GM19397 (cell line): ENCODE measurements at regions not wholly inside any gene's neighbourhood (a gene's known extent, or its start where the extent isn't known, plus 50 kb on each side); places are given as distances from the start of the nearest gene placed in this dataset.

Experiments used
- ATAC-seq: cut with Tn5 transposase; IDR thresholded peaks from one replicate; pipeline ENCODE4 v1.9.1; 2021; ENCODE audit warnings: mild to moderate bottlenecking, moderate library complexity; ENCODE audit not compliant: unreplicated experiment

GRCh38 chr2:16264491-16264890 lies 324.1 kb downstream of the MYCN start:
- ATAC-seq = no peak

DNA sequence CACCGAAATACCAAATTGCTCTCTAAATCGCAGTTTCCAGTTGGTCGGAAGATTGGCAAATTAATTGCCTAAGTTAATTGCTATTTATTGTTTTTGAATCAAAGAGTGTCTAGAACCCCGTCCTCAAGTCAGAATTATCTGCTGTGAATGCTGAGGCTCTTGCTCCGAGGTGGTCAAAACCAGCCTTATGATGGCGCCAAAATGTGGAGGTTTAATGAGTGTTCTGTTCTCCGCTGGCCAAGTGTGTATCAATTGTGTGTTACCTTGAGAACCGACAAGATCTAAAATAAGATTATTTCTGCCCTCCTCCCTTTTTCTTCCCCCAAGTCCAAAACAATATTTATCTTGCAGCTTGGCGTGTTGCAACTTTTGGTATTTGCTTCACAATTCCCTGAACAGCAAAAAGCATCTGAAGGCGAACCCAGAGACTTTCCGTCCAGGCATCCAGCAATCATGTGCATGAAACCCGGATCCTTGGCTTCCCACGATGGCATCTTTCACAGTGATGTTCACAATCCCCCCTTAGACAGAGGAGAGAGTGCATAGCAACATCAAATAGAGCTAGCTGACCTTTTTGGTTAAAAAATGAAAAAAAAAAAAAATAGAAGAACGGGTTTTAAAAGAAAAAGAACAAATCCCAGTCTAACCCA lies 323.0 kb downstream of the MYCN start:
- no peak for ATAC-seq

- ATAC-seq = no peak
These were observed 322.3 kb downstream of the MYCN start for GRCh38 chr2:16262526-16263178.

GRCh38 chr2:16261791-16262190 lies 321.4 kb downstream of the MYCN start:
- ATAC-seq = no peak

DNA sequence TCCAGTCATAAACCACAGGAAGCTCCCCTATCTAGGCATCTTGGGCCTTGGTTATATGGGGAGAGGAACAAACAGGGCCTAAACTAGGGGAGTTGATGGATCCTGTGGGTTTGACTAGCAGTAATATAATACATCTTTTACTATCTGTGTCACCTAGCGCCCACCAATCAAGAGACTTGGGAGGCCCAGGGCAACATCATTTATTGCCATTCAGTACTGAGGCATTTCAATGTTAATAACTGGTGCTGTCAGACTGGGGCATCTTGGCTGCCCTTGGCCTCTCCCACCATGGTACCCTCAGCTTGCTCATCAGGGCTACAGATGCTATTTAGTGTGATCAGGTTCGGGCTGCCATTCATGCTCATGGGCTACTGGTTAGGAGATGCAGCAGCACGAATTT lies 320.7 kb downstream of the MYCN start:
- ATAC-seq = no peak

DNA sequence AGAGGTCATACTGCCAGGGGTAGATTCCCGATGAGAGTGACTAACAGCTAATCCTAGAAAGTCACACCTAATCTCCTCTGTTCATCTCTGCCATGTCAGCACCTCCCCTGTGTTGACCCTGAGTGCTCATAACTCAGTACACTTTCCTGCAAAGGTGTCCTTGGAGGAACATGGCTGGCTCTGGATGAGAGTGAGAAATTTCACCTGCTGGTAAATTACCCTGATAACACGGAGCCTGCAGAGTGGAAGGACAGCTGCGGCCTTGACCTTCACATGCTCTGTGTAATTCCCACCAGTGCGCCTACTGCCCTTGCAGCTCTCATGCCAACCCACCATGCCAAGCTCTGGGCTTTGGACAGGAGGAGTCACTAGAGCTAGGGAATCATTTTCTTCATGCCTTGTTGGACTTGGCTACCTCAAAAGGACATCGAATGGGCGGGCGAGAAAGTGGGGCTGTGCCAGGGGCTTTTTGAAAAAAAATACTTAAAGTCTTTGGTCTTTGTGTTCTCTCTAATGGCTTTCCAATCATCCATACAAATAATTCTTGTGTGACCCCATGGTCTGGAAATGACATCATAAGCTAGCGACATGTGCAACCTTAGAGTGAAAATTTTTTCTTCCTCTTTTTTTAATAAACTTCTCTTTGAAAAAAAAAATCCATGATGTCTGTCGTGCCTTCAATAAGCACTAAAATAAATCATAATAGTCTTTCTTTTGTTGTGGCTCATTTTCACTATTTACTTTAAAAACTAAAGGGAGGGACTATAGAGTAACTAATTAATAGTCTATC lies 319.9 kb downstream of the MYCN start:
- no peak for ATAC-seq

DNA sequence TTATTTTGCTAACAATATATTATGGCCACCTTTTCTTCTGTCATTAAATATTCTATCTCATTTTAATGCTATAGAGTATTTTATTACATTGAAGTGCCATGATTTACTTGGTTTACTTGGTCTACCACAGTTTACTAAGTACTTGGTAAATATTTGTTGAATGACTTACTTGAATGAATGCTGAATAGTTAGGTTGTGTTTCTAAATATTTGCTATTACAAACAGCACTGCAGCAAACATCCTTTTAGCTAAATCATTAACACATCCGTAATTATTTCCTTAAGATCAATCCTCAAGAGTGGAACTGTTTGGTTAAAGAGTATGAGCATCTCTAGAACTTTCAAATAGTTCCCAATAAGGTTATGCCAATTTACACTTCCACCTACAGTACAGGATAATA lies 318.7 kb downstream of the MYCN start:
- ATAC-seq = no peak

DNA sequence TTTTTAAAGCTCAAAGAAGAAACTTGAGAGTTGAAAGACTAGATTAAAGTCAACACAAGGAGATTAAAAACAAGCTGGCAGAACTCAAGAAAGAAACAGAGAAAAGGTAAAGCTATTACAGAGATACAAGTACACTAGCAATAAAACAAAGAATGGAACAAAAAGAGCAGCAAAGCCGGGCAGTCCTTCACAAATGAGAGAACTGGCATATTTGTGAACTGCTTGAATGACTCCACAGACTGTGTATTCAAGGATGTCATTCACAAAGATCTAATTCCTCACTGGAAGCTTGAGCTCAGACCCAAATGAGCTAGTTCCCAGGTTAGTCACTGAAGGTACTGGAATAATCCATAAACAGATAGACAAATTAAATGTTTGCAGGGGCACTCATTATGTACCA lies 318.0 kb downstream of the MYCN start:
- no peak for ATAC-seq

GRCh38 chr2:16257322-16258028 lies 317.1 kb downstream of the MYCN start:
- no peak for ATAC-seq

DNA sequence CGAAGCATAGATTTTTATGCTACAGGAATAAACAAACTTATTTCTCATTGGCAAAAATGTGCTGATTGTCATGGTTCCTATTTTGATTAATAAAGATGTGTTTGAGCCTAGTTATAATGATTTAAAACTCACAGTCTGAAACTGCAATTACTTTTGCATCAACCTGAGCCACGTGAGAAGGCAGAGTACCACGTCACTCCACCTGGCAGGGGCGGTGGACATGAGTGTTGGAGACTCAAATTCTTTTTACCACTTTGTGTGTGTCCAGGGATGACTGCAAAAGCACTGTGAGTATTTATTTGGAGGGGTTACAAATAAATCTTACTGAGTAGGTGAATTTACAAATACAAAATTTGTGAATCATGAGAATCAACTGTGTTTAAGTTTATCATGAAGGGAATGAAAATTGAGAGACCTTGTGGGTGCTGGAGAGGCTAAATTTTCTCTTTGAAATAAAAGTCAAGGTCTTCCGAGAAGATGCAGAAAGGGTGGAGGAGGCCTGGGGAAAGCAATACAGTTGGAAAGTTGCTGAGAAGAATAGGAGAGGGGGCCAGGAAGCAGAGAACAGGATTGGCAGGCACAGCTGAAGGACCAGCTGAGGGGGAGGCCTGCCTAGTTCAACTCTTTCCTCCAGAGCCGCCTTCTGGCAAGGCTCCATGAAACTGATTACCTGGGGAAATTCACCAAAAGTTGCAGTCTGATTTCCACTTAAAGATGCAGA lies 316.4 kb downstream of the MYCN start:
- ATAC-seq = no peak

- ATAC-seq = no peak
These were observed 314.8 kb downstream of the MYCN start for GRCh38 chr2:16255120-16255519.

DNA sequence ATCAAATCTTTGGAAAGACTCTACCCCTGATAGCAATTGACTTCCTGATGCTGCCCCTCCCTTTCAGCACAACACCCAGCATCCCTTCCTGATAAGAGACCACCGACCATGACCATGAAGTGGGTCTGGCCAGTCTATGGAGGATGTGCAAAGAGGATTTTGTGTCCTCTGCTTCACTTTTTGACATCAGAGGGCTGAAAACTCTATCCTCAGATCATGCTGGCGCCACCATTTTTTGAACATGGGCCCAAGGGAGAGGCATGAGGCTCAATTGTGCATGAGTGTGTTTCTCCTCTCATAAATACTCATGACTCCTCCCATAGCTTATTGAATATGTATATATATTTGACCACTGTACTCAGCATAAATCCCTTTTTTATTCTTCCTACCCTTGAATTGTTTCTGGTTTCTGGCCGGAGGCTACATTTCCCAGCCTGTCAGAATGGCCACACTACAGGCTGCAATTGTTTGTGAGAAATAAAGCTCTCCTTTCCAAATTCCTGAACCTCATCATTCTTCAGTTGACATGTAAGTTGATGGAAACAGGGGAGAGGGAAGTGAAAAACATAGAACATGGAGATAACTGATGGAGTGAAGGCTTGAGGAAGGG lies 314.1 kb downstream of the MYCN start:
- no peak for ATAC-seq

DNA sequence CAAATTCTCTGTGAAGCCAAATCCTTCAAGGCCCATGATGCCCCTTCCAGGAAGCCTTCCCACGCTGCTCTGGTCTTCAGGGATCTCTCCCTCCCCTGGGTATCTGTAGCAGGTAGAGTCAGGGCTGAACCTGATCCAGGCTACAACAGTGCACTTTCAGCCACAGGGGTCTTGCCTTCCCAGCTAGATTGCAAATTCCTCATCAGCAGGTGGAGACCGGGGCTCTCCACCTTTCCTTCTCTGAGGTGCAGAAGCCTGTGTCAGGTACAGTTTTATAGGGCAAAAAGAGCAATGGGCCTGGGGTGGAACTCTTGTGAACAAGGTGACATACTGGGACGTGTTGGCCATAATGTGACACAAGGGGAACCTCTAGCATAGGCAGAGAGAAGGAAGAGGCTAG lies 312.9 kb downstream of the MYCN start:
- no peak for ATAC-seq

- ATAC-seq = no peak
These were observed 312.5 kb downstream of the MYCN start for GRCh38 chr2:16252891-16253290.

- ATAC-seq = no peak
These were observed 311.9 kb downstream of the MYCN start for GRCh38 chr2:16252251-16252650.

DNA sequence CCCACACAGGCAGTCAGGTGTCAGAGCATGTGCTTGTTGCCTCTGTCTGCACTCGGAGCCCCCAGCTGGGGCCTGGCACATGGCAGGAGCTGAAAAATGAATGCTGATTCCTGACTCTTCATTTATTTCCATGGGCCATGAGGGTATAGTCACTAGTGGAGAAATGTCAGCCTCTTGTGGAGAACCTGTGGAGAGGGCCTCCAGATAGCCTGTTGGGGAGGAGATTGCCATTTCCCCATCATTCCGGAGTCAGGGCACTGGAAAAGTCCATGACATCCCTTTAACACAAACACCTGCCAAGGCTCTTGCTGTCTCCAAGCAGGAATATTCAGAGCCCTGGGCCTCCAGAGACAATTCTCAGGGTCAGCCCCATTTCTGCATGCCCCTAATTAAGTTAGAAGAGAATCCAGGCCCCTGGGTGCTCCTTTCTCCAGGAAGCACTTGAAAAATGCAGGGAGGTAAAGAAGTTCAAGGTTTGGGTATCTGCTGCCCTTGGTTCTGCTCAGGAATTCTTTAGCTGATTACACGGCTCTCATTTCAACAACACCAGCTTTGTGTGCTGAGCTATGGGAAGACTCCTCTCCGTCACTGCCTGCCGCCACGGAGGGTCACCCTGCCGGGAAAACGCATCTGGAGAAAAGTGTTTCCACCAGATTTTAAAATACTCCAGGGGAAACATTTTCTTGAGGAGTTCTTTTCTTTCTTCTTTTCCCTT lies 311.3 kb downstream of the MYCN start:
- ATAC-seq = no peak

- ATAC-seq = no peak
These were observed 310.5 kb downstream of the MYCN start for GRCh38 chr2:16250886-16251285.

DNA sequence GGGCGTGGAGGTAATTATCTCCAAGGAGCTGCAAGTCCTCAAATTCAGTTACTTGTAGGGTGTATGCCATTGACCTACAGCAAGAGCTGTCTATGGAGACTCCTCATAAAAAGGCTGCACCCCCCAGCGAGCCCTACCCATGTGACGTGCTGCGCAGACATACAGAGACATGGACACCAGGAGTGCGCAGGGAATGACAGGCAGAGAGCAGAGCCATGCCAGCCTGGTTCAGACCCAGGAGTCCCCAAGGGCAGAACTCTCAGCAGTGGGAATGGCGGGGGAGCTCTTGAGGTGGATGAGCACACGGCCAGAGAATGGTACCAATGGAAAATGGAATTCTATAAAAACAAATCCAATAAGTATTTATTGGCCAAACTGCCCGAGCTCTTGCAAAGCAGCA lies 310.1 kb downstream of the MYCN start:
- no peak for ATAC-seq

DNA sequence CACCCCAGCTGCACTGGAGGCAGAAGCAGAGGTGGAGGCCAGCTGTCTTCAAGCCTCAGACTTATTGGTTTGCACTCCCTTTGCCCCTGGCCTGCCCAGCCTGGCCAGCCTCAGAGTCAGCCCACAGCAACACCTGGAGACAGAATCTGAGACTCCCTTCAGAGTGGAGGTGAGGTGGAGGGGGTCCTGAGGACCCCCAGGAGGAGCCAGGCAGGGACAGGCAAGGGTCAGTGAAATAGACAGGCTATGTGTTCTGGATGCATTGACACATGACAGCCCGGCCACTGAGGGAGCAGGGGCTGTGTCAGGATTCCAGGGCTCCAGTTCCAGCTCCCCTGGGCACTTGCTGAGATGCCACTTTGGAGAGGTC lies 309.7 kb downstream of the MYCN start:
- no peak for ATAC-seq
